HepG2 (cell line): ENCODE measurements at regions not wholly inside any gene's neighbourhood (a gene's known extent, or its start where the extent isn't known, plus 50 kb on each side); places are given as distances from the start of the nearest gene placed in this dataset.
A peak's percentile ranks its signal among the peaks of the same experiment; 100 is the strongest.

Experiments
- ATAC-seq: fragments of 200-7000 bp; cut with Tn5 transposase; 3 replicates; pipeline ENCODE4 v1.9.1; 2020; ENCODE audit warnings: mild to moderate bottlenecking, moderate library complexity
- BruUV-seq: library from RNA; stranded (reverse); fragments of 400-500 nt; replicated peaks from 2 replicates; lab custom pipeline; 2021; lab: Mats Ljungman, UMichigan
- CTCF ChIA-PET: fragments of 300-600 bp; formaldehyde crosslinking; extraction: SDS; loops from one replicate; lab custom pipeline; 2021; ENCODE audit warnings: low total read pairs, inconsistent platforms, low intra/inter-chr PET ratio; lab: Yijun Ruan, JAX
- POLR2A ChIA-PET: fragments of 350-600 bp; sonication (Branson Sonifier 250); formaldehyde crosslinking; loops from one replicate; lab custom pipeline; 2020; ENCODE audit warnings: antibody characterized with exemption, inconsistent platforms; lab: Yijun Ruan, JAX
- DNase-seq: peaks from one replicate; pipeline ENCODE4 v3.0.0-alpha.2; 2015; ENCODE audit warnings: low spot score
- FAIRE-seq: peaks from 3 replicates; lab custom pipeline; 2011; peaks lifted over from hg19 to GRCh38; lab: Jason Lieb, UNC
- H2AFZ ChIP-seq: one replicate; pipeline ENCODE4 v1.6.1; 2011; ENCODE audit warnings: low read length, inconsistent platforms
- H3K27ac ChIP-seq: fragments of 300-600 bp; 3 replicates; pipeline ENCODE4 v1.8.0; 2011; ENCODE audit warnings: mixed run types, mild to moderate bottlenecking, mixed read lengths, low read length, inconsistent platforms; ENCODE audit not compliant: insufficient read depth; ENCODE audit errors: extremely low read length
- H3K27me3 ChIP-seq, 2 experiments: fragments of 200-600 bp in 1 of 2; 2 replicates in 1 of 2; 3 replicates in 1 of 2; pipeline versions ENCODE4 v1.6.0 to v1.8.0; 2011; ENCODE audit warnings: low read length in 2 of 2, mild to moderate bottlenecking in 2 of 2, moderate library complexity in 2 of 2, inconsistent platforms in 1 of 2; ENCODE audit not compliant: insufficient read depth in 2 of 2, control insufficient read depth in 1 of 2
- H3K36me3 ChIP-seq, 2 experiments: fragments of 200-600 bp in 1 of 2; replicated peaks in 1 of 2; 2 replicates in 1 of 2; 3 replicates in 1 of 2; pipeline versions ENCODE4 v1.5.1 to v1.8.0; 2011; ENCODE audit warnings: low read length in 2 of 2, inconsistent platforms in 1 of 2; ENCODE audit not compliant: insufficient read depth in 2 of 2, control insufficient read depth in 1 of 2
- H3K4me1 ChIP-seq: 2 replicates; pipeline ENCODE4 v1.5.1; 2012; ENCODE audit warnings: low read length, inconsistent platforms; ENCODE audit not compliant: insufficient read depth
- H3K4me2 ChIP-seq: 2 replicates; pipeline ENCODE4 v1.6.0; 2011; ENCODE audit warnings: low read depth, low read length, inconsistent platforms
- H3K4me3 ChIP-seq, 3 experiments: fragments of 200-600 bp in 1 of 3; sonication (generic), shearing (Covaris generic) in 1 of 3; replicated peaks in 1 of 3; 2 replicates each; pipeline ENCODE4 v1.5.1; 2011 to 2016; ENCODE audit warnings: low read length in 3 of 3, inconsistent platforms in 2 of 3, low read depth in 2 of 3, mild to moderate bottlenecking in 2 of 3, control low read depth in 1 of 3, mixed read lengths in 1 of 3; ENCODE audit not compliant: insufficient read depth in 1 of 3
- H3K79me2 ChIP-seq: one replicate; pipeline ENCODE4 v1.6.1; 2011; ENCODE audit warnings: low read length, inconsistent platforms; ENCODE audit not compliant: insufficient read depth
- H3K9ac ChIP-seq: 2 replicates; pipeline ENCODE4 v1.6.0; 2011; ENCODE audit warnings: mild to moderate bottlenecking, low read depth, low read length, inconsistent platforms; ENCODE audit not compliant: insufficient read depth
- H3K9me3 ChIP-seq: 2 replicates; pipeline ENCODE4 v1.5.1; 2012; ENCODE audit warnings: mild to moderate bottlenecking, low read length
- H4K20me1 ChIP-seq: 2 replicates; pipeline ENCODE4 v1.6.0; 2011; ENCODE audit warnings: inconsistent platforms, mild to moderate bottlenecking, low read length, moderate library complexity; ENCODE audit not compliant: insufficient read depth
- ARHGAP35 ChIP-seq: sonication (generic); formaldehyde crosslinking; IDR thresholded peaks from 2 replicates; pipeline ENCODE4 v1.9.0; 2022; ENCODE audit warnings: mild to moderate bottlenecking, inconsistent platforms, moderate library complexity, missing genetic modification reagents, borderline replicate concordance
- MAFK ChIP-seq, 2 experiments: IDR thresholded peaks in 1 of 2; conservative IDR thresholded peaks in 1 of 2; 2 replicates each; pipeline ENCODE4 v1.6.1; 2011; ENCODE audit warnings: improper control_type of control experiment in 2 of 2, low read length in 2 of 2
- MBD4 ChIP-seq: IDR thresholded peaks from 2 replicates; pipeline ENCODE4 v1.6.1; 2012; ENCODE audit warnings: low read length, inconsistent platforms, borderline replicate concordance
- RBFOX2 ChIP-seq: fragments of 200-400 bp; formaldehyde crosslinking; IDR thresholded peaks from 2 replicates; pipeline ENCODE4 v1.6.1; 2017; ENCODE audit warnings: low read depth, mild to moderate bottlenecking, low read length
- SIX4 ChIP-seq: sonication (generic); formaldehyde crosslinking; IDR thresholded peaks from 2 replicates; pipeline ENCODE4 v1.4.0; 2020; ENCODE audit warnings: missing genetic modification reagents
- ZNF775 ChIP-seq: sonication (generic); formaldehyde crosslinking; IDR thresholded peaks from 2 replicates; pipeline ENCODE4 v1.4.0; 2020; ENCODE audit warnings: missing genetic modification reagents, mild to moderate bottlenecking, moderate library complexity, borderline replicate concordance
- WGBS: methylation state at CpG from one replicate; pipeline ENCODE4 v1.1.6; 2017; ENCODE audit warnings: low lambda C conversion rate; 5-methylcytosine and 5-hydroxymethylcytosine counted together
- in situ Hi-C: cut with HindIII; loops from 2 replicates; pipeline ENCODE4 v1.10.0; 2017; ENCODE audit warnings: low pct_unique_long_range_greater_than_20kb; ENCODE audit not compliant: extremely low pct_ligation_motif_present
- intact Hi-C: fragments of 100-400 bp; cut with micrococcal nuclease; formaldehyde crosslinking; loops from one replicate; pipeline ENCODE4 v1.10.0; 2022; ENCODE audit not compliant: unreplicated experiment
- TF ChIP-seq, protein P1 (sequence below): sonication (generic); formaldehyde crosslinking; IDR thresholded peaks from 2 replicates; pipeline ENCODE4 v1.5.0; 2020; ENCODE audit warnings: mild to moderate bottlenecking, missing genetic modification reagents
- TF ChIP-seq, protein P2 (sequence below): sonication (generic); formaldehyde crosslinking; IDR thresholded peaks from 2 replicates; pipeline ENCODE4 v1.5.0; 2020; ENCODE audit warnings: missing genetic modification reagents, mild to moderate bottlenecking, borderline replicate concordance

DNA sequence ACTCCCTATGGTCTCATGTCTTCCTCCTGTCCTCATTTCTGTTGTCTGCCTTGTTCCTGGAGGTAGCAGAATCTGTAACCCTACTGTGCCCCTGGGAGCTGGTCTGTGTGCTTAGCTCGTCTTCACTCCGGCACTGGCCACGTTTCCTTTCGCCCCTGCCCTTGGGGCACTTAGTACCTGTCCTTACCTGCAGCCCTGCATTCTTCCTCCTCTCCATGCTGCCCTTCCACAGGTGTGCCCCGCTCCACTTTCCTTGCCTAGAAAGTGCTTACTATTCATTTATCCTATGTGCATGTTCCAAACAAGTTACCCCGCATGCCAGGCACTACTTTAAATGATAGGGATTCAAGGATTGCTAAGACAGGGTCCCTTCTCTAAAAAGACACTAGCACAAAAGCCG, 199.9 kb upstream of the ZMIZ1 start:
- POLR2A ChIA-PET = no interaction called here
- 61% methylated on average over 7 of the region's 7 CpGs for WGBS
- H3K9me3 ChIP-seq = no peaks in the 10 kb centered on the region

More for the DNA sequence above, 199.9 kb upstream of the ZMIZ1 start:
- Histone ChIP-seq H2AFZ (no peak overlapping the region), H3K27me3 (peaks cover 6 to 45% of the 10 kb centered on the region in 2 experiments), H3K4me3 (no peak overlapping the region), H3K4me1 (peaks cover 13% of the 10 kb centered on the region), H3K9ac (no peak overlapping the region), H4K20me1 (no peaks in the 10 kb centered on the region), H3K27ac (no peak overlapping the region), H3K36me3 (no peaks in the 10 kb centered on the region), H3K79me2 (no peaks in the 10 kb centered on the region), H3K4me2 (no peak overlapping the region)
- ATAC-seq (no peak), DNase-seq (no peak), FAIRE-seq (no peak)
- TF ChIP-seq ZNF775 (no peak), SIX4 (CRISPR knock-in tag) (no peak), MAFK (conservative IDR thresholded peaks at IDR 0.05 in 1 of 2, IDR thresholded peaks at IDR 0.05 in 1 of 2; ENCODE audit: low read length in 2 of 2) (0 out of 4 replicates have a peak, but pooled peaks have one; percentile 3 to 19), MBD4 (no peak), ARHGAP35 (CRISPR knock-in tag) (no peak), RBFOX2 (no peak)
- TF ChIP-seq, protein P1, sequence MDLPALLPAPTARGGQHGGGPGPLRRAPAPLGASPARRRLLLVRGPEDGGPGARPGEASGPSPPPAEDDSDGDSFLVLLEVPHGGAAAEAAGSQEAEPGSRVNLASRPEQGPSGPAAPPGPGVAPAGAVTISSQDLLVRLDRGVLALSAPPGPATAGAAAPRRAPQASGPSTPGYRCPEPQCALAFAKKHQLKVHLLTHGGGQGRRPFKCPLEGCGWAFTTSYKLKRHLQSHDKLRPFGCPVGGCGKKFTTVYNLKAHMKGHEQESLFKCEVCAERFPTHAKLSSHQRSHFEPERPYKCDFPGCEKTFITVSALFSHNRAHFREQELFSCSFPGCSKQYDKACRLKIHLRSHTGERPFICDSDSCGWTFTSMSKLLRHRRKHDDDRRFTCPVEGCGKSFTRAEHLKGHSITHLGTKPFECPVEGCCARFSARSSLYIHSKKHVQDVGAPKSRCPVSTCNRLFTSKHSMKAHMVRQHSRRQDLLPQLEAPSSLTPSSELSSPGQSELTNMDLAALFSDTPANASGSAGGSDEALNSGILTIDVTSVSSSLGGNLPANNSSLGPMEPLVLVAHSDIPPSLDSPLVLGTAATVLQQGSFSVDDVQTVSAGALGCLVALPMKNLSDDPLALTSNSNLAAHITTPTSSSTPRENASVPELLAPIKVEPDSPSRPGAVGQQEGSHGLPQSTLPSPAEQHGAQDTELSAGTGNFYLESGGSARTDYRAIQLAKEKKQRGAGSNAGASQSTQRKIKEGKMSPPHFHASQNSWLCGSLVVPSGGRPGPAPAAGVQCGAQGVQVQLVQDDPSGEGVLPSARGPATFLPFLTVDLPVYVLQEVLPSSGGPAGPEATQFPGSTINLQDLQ (CRISPR knock-in tag) = no peak
- TF ChIP-seq, protein P2, sequence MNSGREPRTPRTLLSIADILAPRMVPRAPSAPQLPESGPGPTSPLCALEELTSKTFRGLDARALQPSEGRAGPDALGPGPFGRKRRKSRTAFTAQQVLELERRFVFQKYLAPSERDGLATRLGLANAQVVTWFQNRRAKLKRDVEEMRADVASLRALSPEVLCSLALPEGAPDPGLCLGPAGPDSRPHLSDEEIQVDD (CRISPR knock-in tag) = no peak
- CTCF ChIA-PET = no interaction called here
- no TSS peak for BruUV-seq
- intact Hi-C loops (no loop called here), in situ Hi-C loops (no loop called here)
